Small intestine (tissue), 7 donors: ENCODE measurements at regions not wholly inside any gene's neighbourhood (a gene's known extent, or its start where the extent isn't known, plus 50 kb on each side); places are given as distances from the start of the nearest gene placed in this dataset.

ENCODE experiments used
- DNase-seq, 2 donors: peaks; one replicate each; pipeline versions ENCODE4 v3.0.0 to v3.0.0-alpha.2; 2013
- FAIRE-seq: peaks from 2 replicates; lab custom pipeline; 2012; peaks lifted over from hg19 to GRCh38; lab: Jason Lieb, UNC
- H3K27ac ChIP-seq, 3 donors: one replicate each; pipeline ENCODE4 v1.5.1; 2013; ENCODE audit warnings: low read length in 2 of 3, mild to moderate bottlenecking in 2 of 3, control low read depth in 1 of 3, inconsistent platforms in 1 of 3, low read depth in 1 of 3, moderate library complexity in 1 of 3
- H3K27me3 ChIP-seq, 3 donors: one replicate each; pipeline ENCODE4 v1.6.1; 2013; ENCODE audit warnings: low read length in 3 of 3, inconsistent platforms in 1 of 3; ENCODE audit not compliant: control insufficient read depth in 3 of 3, insufficient read depth in 3 of 3
- H3K36me3 ChIP-seq, 3 donors: one replicate each; pipeline ENCODE4 v1.6.1; 2013; ENCODE audit warnings: low read length in 3 of 3, inconsistent platforms in 1 of 3, low read depth in 1 of 3, mild to moderate bottlenecking in 1 of 3, moderate library complexity in 1 of 3; ENCODE audit not compliant: control insufficient read depth in 3 of 3, insufficient read depth in 2 of 3
- H3K4me1 ChIP-seq, 3 donors: one replicate each; pipeline ENCODE4 v1.6.1; 2013; ENCODE audit warnings: low read length in 2 of 3, inconsistent platforms in 1 of 3, low read depth in 1 of 3, mild to moderate bottlenecking in 1 of 3, moderate library complexity in 1 of 3; ENCODE audit not compliant: control insufficient read depth in 3 of 3, insufficient read depth in 2 of 3
- H3K4me3 ChIP-seq, 3 donors: one replicate each; pipeline ENCODE4 v1.5.1; 2013; ENCODE audit warnings: low read length in 3 of 3, control low read depth in 1 of 3, inconsistent platforms in 1 of 3, low read depth in 1 of 3, mild to moderate bottlenecking in 1 of 3, moderate library complexity in 1 of 3
- H3K9me3 ChIP-seq, 2 donors: one replicate each; pipeline ENCODE4 v1.6.1; 2013; ENCODE audit warnings: low read depth in 1 of 2, low read length in 1 of 2; ENCODE audit not compliant: control insufficient read depth in 2 of 2, insufficient read depth in 1 of 2
- WGBS, 3 donors: extraction: QIAGEN DNeasy Blood & Tissue Kit; methylation state at CpG; one replicate each; pipeline ENCODE4 v1.1.7; 2013; 5-methylcytosine and 5-hydroxymethylcytosine counted together
- donor health status: healthy with polysubstance abuse.
- donor health status: control.
- donor health status: control.
- donor health status: Bipolar disorder and iron deficiency.
- donor health status: healthy.

- Histone ChIP-seq H3K27me3 (no peaks in the 10 kb centered on the region), H3K27ac (no peak overlapping the region), H3K4me3 (no peak overlapping the region), H3K9me3 (peaks cover 0 to 3% of the 10 kb centered on the region in 2 donors), H3K4me1 (peaks cover 0 to 4% (median 4%) of the 10 kb centered on the region in 3 donors), H3K36me3 (no peaks in the 10 kb centered on the region)
- FAIRE-seq (no peak), DNase-seq (no peak)
- 89 to 96% (median 89%) methylated on average over 2 of the region's 2 CpGs for WGBS, 3 donors
Observed at GRCh38 chr18:61655630-61656029, 237.2 kb downstream of the RNF152 start.

- Histone ChIP-seq H3K27ac (no peak overlapping the region), H3K9me3 (peaks cover 0 to 3% of the 10 kb centered on the region in 2 donors), H3K27me3 (no peaks in the 10 kb centered on the region), H3K4me1 (peaks cover 0 to 5% (median 4%) of the 10 kb centered on the region in 3 donors), H3K4me3 (no peak overlapping the region), H3K36me3 (no peaks in the 10 kb centered on the region)
- DNase-seq (peak; percentile 37 to 60), FAIRE-seq (no peak)
- WGBS, 3 donors = 38 to 64% (median 44%) methylated on average over 4 of the region's 4 CpGs
Observed at GRCh38 chr18:61653823-61654551, 238.8 kb downstream of the RNF152 start.

- Histone ChIP-seq H3K36me3 (no peaks in the 10 kb centered on the region), H3K4me3 (no peak overlapping the region), H3K27me3 (no peaks in the 10 kb centered on the region), H3K27ac (peak overlapping the region in 2 of 3 donors; percentile 1 to 11), H3K9me3 (no peaks in the 10 kb centered on the region), H3K4me1 (peaks cover 0 to 7% (median 4%) of the 10 kb centered on the region in 3 donors)
- DNase-seq (peak; percentile 61 to 94), FAIRE-seq (peak; percentile 51)
- 16 to 59% (median 39%) methylated on average over 4 of the region's 4 CpGs for WGBS, 3 donors
Observed at GRCh38 chr18:61651880-61652268, 240.9 kb downstream of the RNF152 start.

DNA sequence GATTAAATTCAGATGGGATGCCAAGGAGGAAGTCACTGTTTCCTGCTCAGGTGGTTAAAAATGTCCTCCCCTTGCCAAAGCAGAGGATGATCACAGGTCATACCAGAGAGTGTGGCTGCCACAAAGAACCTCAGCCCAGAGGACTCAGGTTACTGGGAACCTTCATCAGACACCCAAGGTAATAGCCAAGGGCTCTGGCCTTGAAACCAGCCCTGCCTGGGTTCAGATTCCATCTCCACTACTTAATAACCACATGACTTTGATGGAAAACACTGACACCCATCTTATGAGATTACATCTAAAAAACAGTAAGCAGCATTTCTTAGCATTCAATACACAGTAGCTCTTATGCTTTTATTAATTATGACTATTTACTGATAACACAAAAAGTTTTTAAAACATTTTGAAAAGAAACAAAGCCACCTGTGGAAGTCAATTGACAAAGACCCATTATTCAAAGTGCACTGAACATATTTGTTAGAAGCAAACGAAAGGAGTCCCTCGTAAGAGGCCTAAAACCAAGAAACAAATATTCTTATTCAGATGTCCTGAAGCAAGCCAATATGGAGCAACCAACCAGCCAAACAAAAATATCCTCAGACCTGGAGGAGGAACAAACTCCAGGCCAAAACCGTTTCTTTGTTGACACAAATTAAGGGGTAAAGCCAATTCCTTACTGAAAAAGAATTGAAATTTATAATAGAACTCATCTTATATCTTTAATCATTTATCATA is 241.5 kb downstream of the RNF152 start:
- Histone ChIP-seq H3K36me3 (no peaks in the 10 kb centered on the region), H3K4me1 (peaks cover 0 to 7% (median 4%) of the 10 kb centered on the region in 3 donors), H3K9me3 (no peaks in the 10 kb centered on the region), H3K27ac (peak overlapping the region in 2 of 3 donors; percentile 55 to 63), H3K4me3 (no peak overlapping the region), H3K27me3 (no peaks in the 10 kb centered on the region)
- WGBS, 3 donors = 55 to 69% (median 57%) methylated on average over 3 of the region's 3 CpGs
- FAIRE-seq (no peak), DNase-seq (peak; percentile 21 to 80)

DNA sequence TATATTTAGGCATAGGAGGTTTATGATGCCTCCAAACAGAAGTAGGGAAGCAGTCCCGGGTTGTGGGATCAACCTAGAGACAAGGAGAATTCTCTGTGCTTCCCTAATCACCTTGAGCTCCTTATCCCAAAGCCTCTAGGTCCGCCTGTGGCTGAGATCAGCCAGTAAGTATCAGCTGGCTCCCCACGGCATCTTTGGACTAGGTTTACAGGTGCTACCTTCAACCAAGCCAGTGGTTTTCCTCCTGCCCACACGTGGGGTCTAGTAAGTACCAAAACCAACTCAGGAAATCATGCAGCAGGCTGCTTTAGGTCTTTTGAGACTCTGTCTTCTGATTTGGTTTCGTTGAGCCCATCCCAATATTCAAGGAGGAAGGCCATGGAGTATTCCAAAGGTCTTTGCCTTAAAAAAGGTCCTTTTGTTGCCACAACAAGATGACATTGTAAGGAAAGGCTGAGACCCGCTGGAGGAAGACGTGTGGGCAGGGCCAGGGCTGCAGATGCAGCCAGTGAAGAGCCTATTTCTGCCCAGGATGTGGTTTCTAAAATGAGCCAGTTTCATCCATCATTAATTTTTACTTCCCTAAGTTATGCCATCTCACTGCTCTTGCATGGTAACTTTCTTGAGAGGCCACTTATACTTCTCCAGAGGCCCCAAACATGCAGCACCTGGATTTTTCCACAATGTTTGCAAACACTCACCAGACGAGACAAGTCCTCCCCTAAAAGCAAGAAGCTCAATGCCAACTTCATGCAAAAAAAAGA is 248.7 kb downstream of the RNF152 start:
- Histone ChIP-seq H3K4me3 (no peak overlapping the region), H3K9me3 (no peaks in the 10 kb centered on the region), H3K27ac (no peak overlapping the region), H3K4me1 (peaks cover 0 to 3% (median 0%) of the 10 kb centered on the region in 3 donors), H3K27me3 (no peaks in the 10 kb centered on the region), H3K36me3 (no peaks in the 10 kb centered on the region)
- DNase-seq = no peak
- WGBS, 3 donors = 61 to 76% (median 73%) methylated on average over 8 of the region's 8 CpGs
- no peak for FAIRE-seq

GRCh38 chr18:61639886-61640285 is 252.9 kb downstream of the RNF152 start:
- Histone ChIP-seq H3K27ac (no peak overlapping the region), H3K9me3 (no peaks in the 10 kb centered on the region)
- FAIRE-seq = no peak

GRCh38 chr18:61637905-61638595 is 254.8 kb downstream of the RNF152 start:
- no peaks in the 10 kb centered on the region for H3K9me3 ChIP-seq
- H3K27ac ChIP-seq = no peak overlapping the region
- H3K4me1 ChIP-seq = peaks cover 13% of the 10 kb centered on the region in 3 donors
- no peaks in the 10 kb centered on the region for H3K36me3 ChIP-seq
- peak in 1 of 2 donors; percentile 47 for DNase-seq
- no peaks in the 10 kb centered on the region for H3K27me3 ChIP-seq
- H3K4me3 ChIP-seq = no peak overlapping the region
- FAIRE-seq = no peak
- 25 to 46% (median 29%) methylated on average over 4 of the region's 4 CpGs for WGBS, 3 donors

More at GRCh38 chr18:61639886-61640285, 252.9 kb downstream of the RNF152 start:
- no peak for DNase-seq
- Histone ChIP-seq H3K27me3 (no peaks in the 10 kb centered on the region), H3K36me3 (no peaks in the 10 kb centered on the region), H3K4me3 (no peak overlapping the region), H3K4me1 (peaks cover 13% of the 10 kb centered on the region in 3 donors)
- 93 to 95% (median 95%) methylated on average over 2 of the region's 2 CpGs for WGBS, 3 donors
